ENCODE measurements at regions not wholly inside any gene's neighbourhood (a gene's known extent, or its start where the extent isn't known, plus 50 kb on each side); places are given as distances from the start of the nearest gene placed in this dataset.

DNA sequence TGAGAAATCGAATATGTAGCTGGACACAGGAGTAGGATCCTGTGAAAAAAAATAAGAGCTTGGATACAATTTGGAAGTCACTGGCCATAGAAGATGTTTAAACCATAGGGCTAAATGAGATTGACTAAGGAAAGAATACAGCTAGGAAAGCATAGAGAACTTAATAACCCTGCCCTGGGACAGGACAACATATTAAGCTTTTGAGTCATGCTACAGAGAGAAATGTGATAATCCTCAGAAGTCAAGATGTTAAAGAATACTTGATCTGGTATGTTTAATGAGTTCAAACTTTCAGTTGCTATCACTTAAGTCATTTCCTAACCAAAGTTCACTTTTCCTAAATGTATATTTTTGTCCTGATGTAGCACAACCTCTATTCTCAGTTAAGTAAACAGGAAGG lies 154.6 kb upstream of the TSHZ2 start:
- TF ChIP-seq, protein P1, sequence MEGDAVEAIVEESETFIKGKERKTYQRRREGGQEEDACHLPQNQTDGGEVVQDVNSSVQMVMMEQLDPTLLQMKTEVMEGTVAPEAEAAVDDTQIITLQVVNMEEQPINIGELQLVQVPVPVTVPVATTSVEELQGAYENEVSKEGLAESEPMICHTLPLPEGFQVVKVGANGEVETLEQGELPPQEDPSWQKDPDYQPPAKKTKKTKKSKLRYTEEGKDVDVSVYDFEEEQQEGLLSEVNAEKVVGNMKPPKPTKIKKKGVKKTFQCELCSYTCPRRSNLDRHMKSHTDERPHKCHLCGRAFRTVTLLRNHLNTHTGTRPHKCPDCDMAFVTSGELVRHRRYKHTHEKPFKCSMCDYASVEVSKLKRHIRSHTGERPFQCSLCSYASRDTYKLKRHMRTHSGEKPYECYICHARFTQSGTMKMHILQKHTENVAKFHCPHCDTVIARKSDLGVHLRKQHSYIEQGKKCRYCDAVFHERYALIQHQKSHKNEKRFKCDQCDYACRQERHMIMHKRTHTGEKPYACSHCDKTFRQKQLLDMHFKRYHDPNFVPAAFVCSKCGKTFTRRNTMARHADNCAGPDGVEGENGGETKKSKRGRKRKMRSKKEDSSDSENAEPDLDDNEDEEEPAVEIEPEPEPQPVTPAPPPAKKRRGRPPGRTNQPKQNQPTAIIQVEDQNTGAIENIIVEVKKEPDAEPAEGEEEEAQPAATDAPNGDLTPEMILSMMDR (IDR thresholded peaks at IDR 0.05) = no peak
- H3K9me3 Mint-ChIP-seq = no peaks in the 10 kb centered on the region
- no peak overlapping the region for H3K4me3 Mint-ChIP-seq
- no peak overlapping the region for H3K27ac Mint-ChIP-seq
- H3K4me1 Mint-ChIP-seq = peaks cover 4% of the 10 kb centered on the region
- H3K36me3 Mint-ChIP-seq (ENCODE audit: low read depth) = no peaks in the 10 kb centered on the region
- DNase-seq = no peak
- H3K27me3 Mint-ChIP-seq (ENCODE audit: low read depth, poor library complexity) = no peaks in the 10 kb centered on the region

DNA sequence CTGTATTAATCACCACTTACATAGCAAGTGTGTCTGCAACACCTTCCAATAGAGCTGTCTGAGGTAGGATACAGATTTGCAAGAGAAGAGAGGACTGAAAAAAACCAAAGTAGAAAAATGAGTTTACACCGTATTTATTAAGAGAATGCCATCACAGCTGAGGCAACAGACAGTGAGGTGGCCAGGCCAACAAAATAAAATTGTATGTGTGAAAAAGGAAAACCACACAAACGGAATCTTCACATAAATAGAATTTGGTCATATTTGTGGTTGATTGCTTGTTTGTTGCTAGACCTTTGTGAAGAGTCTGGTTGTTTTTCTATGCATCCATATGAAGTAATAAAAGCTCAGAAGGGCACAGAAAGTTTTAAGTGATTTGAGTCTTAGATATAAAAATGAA lies 157.8 kb upstream of the TSHZ2 start:
- Mint-ChIP-seq H3K4me3 (no peak overlapping the region), H3K4me1 (peaks cover 18% of the 10 kb centered on the region), H3K9me3 (no peaks in the 10 kb centered on the region), H3K27me3 (ENCODE audit: low read depth, poor library complexity) (no peaks in the 10 kb centered on the region), H3K27ac (no peak overlapping the region), H3K36me3 (ENCODE audit: low read depth) (no peaks in the 10 kb centered on the region)
- DNase-seq = no peak
- TF ChIP-seq, protein P1 (IDR thresholded peaks at IDR 0.05) = no peak

DNA sequence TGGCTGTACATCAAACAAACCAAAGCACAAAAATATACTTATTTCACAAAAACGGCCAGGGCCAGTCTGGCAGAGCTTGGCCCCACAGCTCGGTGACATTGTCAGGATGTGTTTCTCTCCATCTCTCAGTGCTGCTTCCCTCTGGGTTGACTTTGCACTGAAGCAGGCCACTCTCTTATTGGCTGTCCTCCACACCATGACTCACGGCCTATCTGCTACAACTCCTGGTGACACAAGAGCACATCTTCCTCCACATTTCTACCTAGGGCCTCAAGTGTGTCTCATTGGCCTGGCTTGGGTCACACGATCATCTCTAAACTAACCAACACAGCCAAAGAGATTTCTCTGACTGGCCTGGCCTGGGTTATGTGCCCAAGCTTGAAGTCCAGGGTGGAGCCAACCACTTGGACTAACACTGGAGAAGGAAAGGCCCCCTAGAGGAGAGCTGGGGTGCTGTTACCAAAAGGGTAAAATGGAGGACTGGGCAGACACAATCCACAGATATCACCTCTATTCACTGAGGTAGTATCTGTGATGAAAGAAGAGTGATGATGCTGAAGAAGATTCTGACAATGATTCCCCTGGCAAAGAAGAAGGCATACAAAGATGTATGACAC lies 159.8 kb upstream of the TSHZ2 start:
- Mint-ChIP-seq H3K4me1 (peaks cover 22% of the 10 kb centered on the region), H3K9me3 (no peaks in the 10 kb centered on the region), H3K27me3 (ENCODE audit: low read depth, poor library complexity) (peaks cover 7% of the 10 kb centered on the region), H3K27ac (no peak overlapping the region), H3K4me3 (no peak overlapping the region), H3K36me3 (ENCODE audit: low read depth) (no peaks in the 10 kb centered on the region)
- DNase-seq = no peak
- TF ChIP-seq, protein P1 (IDR thresholded peaks at IDR 0.05) = no peak

DNA sequence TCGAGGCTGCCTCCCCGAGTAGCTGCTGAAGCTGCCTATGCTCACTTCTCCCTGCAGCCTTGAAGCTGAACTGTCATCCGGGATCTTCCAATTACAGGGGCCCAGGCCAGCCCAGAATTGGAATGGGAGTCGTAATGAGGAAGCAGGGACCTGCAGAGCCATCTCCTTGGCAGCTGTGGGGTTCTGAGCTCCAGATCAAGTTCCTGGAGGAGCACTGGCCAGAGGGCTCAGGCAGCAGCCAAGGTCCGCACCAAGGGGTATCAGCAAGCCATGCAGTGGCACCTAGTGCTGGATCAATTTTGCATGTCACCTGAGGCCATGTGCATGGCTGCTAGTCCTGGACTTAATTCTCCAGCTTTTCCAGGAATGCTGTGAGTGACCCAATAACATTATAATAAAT lies 163.2 kb upstream of the TSHZ2 start:
- Mint-ChIP-seq H3K9me3 (no peaks in the 10 kb centered on the region), H3K27me3 (ENCODE audit: low read depth, poor library complexity) (peaks cover 7% of the 10 kb centered on the region), H3K36me3 (ENCODE audit: low read depth) (no peaks in the 10 kb centered on the region), H3K27ac (no peak overlapping the region), H3K4me1 (peaks cover 48% of the 10 kb centered on the region), H3K4me3 (no peak overlapping the region)
- TF ChIP-seq, protein P1 (IDR thresholded peaks at IDR 0.05) = no peak
- DNase-seq = peak; percentile 2

DNA sequence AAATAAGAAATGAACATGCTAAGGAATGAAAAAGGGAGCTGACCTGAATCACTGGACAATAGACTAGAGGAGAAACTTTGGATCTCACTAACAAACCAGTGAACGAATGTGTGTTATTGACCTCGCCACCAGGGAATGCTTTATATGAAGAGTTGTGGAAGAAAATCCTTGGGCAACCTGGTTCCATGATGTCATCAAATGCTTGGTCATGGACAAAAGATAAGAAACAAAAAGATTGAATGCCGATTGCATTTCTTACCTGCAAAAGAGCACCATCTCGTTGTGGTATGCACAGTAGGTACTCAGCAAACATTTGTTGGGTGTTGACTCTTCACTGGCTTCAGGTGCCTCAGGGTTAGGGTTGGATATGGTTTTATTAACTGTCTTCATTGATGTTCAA lies 165.2 kb upstream of the TSHZ2 start:
- TF ChIP-seq, protein P1 (IDR thresholded peaks at IDR 0.05) = no peak
- no peaks in the 10 kb centered on the region for H3K36me3 Mint-ChIP-seq (ENCODE audit: low read depth)
- no peaks in the 10 kb centered on the region for H3K9me3 Mint-ChIP-seq
- H3K27ac Mint-ChIP-seq = no peak overlapping the region
- no peak overlapping the region for H3K4me3 Mint-ChIP-seq
- DNase-seq = no peak
- peaks cover 48% of the 10 kb centered on the region for H3K4me1 Mint-ChIP-seq
- H3K27me3 Mint-ChIP-seq (ENCODE audit: low read depth, poor library complexity) = peaks cover 7% of the 10 kb centered on the region

DNA sequence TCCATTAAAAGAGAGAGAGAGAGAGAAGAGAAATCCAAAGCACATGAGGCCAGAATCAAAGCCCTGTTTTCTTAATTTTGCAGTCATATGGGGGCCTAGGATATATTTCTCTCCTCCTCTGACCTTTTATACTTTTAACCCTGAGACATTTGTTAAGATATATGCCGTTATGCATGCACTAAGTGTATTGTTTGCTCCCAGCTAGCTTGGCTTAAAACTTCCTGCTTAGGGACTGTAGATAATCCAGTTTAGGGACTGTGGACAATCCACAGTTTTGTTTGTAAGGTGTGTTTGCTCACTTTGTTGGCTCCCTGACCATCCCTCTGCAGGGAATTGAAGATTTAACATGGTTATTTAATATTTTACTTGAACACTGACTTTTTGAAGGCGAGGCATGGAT lies 166.3 kb upstream of the TSHZ2 start:
- no peak for DNase-seq
- H3K9me3 Mint-ChIP-seq = no peaks in the 10 kb centered on the region

More for the DNA sequence above, 166.3 kb upstream of the TSHZ2 start:
- Mint-ChIP-seq H3K27ac (no peak overlapping the region), H3K36me3 (ENCODE audit: low read depth) (no peaks in the 10 kb centered on the region), H3K27me3 (ENCODE audit: low read depth, poor library complexity) (peaks cover 7% of the 10 kb centered on the region), H3K4me1 (peaks cover 40% of the 10 kb centered on the region), H3K4me3 (no peak overlapping the region)
- TF ChIP-seq, protein P1 (IDR thresholded peaks at IDR 0.05) = no peak

All from nephron progenitor cell (in vitro differentiated cells).